Mammary epithelial cell (primary cell): ENCODE measurements at regions not wholly inside any gene's neighbourhood (a gene's known extent, or its start where the extent isn't known, plus 50 kb on each side); places are given as distances from the start of the nearest gene placed in this dataset.

Source experiments
- EZH2 ChIP-seq: IDR thresholded peaks from 2 replicates; pipeline ENCODE4 v1.6.1; 2012; ENCODE audit warnings: low read length, inconsistent platforms, borderline replicate concordance
- TF ChIP-seq, protein P1 (sequence below), 2 donors: IDR thresholded peaks in 1 of 2; conservative IDR thresholded peaks in 1 of 2; 2 replicates each; pipeline ENCODE4 v1.5.1; 2011 to 2012; ENCODE audit warnings: inconsistent platforms in 2 of 2, low read length in 2 of 2, mild to moderate bottlenecking in 2 of 2, control low read depth in 1 of 2, low read depth in 1 of 2; ENCODE audit not compliant: insufficient read depth in 1 of 2; ENCODE audit errors: extremely low read depth in 1 of 2

DNA sequence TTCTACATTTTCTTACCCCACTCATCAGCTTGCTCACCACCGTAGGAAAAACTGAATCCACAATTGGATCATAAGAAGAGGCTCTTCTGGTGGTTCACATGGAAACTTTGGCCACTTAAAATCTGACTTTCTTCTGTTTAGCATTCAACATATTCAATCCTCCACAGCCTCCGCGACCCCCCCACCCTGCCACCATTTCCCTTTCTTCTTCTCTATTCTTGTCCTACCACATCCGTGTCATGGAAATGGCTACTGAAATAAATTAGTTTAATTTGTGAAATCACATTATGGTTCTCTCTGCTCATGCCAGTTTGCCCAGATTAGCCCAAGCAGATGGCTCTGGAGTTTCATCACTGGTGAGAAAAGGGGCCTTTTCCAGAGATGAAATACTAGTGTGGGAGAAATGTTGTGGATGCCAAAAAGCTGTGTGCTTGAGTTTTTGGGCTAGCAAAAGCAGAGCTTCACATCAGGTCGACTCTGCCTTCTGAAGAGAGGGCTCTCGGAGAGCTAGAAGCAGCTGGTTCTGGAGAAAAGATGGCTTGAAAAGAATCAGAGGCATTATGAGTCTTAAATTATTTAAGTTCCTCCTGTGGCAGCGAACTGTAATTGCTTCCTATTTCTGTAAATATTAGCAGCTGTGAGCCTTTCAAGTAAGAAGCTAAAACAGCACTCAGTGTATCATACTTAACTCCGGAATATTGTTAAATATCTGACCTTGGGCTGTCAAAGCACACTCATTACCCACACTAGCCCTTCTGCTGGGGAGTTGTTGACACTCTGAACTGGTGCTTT lies 107.1 kb downstream of the MAT2B start:
- TF ChIP-seq, protein P1, sequence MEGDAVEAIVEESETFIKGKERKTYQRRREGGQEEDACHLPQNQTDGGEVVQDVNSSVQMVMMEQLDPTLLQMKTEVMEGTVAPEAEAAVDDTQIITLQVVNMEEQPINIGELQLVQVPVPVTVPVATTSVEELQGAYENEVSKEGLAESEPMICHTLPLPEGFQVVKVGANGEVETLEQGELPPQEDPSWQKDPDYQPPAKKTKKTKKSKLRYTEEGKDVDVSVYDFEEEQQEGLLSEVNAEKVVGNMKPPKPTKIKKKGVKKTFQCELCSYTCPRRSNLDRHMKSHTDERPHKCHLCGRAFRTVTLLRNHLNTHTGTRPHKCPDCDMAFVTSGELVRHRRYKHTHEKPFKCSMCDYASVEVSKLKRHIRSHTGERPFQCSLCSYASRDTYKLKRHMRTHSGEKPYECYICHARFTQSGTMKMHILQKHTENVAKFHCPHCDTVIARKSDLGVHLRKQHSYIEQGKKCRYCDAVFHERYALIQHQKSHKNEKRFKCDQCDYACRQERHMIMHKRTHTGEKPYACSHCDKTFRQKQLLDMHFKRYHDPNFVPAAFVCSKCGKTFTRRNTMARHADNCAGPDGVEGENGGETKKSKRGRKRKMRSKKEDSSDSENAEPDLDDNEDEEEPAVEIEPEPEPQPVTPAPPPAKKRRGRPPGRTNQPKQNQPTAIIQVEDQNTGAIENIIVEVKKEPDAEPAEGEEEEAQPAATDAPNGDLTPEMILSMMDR (conservative IDR thresholded peaks at IDR 0.05 in 1 of 2, IDR thresholded peaks at IDR 0.05 in 1 of 2; ENCODE audit: extremely low read depth in 1 of 2, insufficient read depth in 1 of 2, low read depth in 1 of 2, low read length in 2 of 2): no peak
- no peak for TF ChIP-seq EZH2
